SH-SY5Y (cell line): ENCODE measurements at regions not wholly inside any gene's neighbourhood (a gene's known extent, or its start where the extent isn't known, plus 50 kb on each side); places are given as distances from the start of the nearest gene placed in this dataset.

Experiments
- GATA2 ChIP-seq: IDR thresholded peaks from 2 replicates; pipeline ENCODE4 v1.6.1; 2011; ENCODE audit warnings: mild to moderate bottlenecking, low read depth, low read length
- GATA3 ChIP-seq: IDR thresholded peaks from 2 replicates; pipeline ENCODE4 v1.6.1; 2011; ENCODE audit warnings: low read depth, mild to moderate bottlenecking, low read length, moderate library complexity

- no peak for TF ChIP-seq GATA2
- no peak for TF ChIP-seq GATA3
Measured at GRCh38 chr5:96324708-96325107, 108.3 kb downstream of the PCSK1 start.
